OCI-LY7 (cell line): ENCODE measurements at regions not wholly inside any gene's neighbourhood (a gene's known extent, or its start where the extent isn't known, plus 50 kb on each side); places are given as distances from the start of the nearest gene placed in this dataset.

ENCODE experiments used
- BruUV-seq: library from RNA; stranded (reverse); fragments of 400-500 nt; replicated peaks from 2 replicates; lab custom pipeline; 2021; lab: Mats Ljungman, UMichigan
- CTCF ChIA-PET: fragments of 300-600 bp; sonication (Branson Sonifier 250); formaldehyde crosslinking; loops from one replicate; lab custom pipeline; 2022; ENCODE audit warnings: antibody characterized with exemption; ENCODE audit not compliant: unreplicated experiment; lab: Charles Lee
- POLR2A ChIA-PET: fragments of 300-600 bp; sonication (Branson Sonifier 250); formaldehyde crosslinking; loops from one replicate; lab custom pipeline; 2022; ENCODE audit warnings: antibody characterized with exemption; lab: Charles Lee
- DNase-seq: peaks from one replicate; pipeline ENCODE4 v3.0.0-alpha.2; 2015; ENCODE audit warnings: low spot score
- H2AFZ ChIP-seq: fragments of 200-600 bp; sonication (generic), shearing (Covaris generic); 2 replicates; pipeline ENCODE4 v1.6.1; 2014; ENCODE audit warnings: mild to moderate bottlenecking, antibody characterized with exemption, low read length, moderate library complexity
- H3K27ac ChIP-seq: fragments of 200-600 bp; sonication (generic); 2 replicates; pipeline ENCODE4 v1.5.1; 2014; ENCODE audit warnings: mixed run types, low read depth, mild to moderate bottlenecking, moderate library complexity, low read length, inconsistent platforms; ENCODE audit not compliant: poor library complexity, severe bottlenecking
- H3K36me3 ChIP-seq: fragments of 200-600 bp; sonication (generic); 2 replicates; pipeline ENCODE4 v1.6.1; 2014; ENCODE audit warnings: mild to moderate bottlenecking, antibody characterized with exemption, low read length, moderate library complexity, mixed read lengths; ENCODE audit not compliant: insufficient read depth
- H3K4me1 ChIP-seq: fragments of 200-600 bp; sonication (generic); 2 replicates; pipeline ENCODE4 v1.5.1; 2014; ENCODE audit warnings: mild to moderate bottlenecking, low read length; ENCODE audit not compliant: insufficient read depth, poor library complexity, severe bottlenecking
- H3K4me2 ChIP-seq: fragments of 200-600 bp; sonication (generic); 2 replicates; pipeline ENCODE4 v1.6.1; 2014; ENCODE audit warnings: mild to moderate bottlenecking, low read length
- H3K4me3 ChIP-seq: fragments of 200-600 bp; sonication (generic); 2 replicates; pipeline ENCODE4 v1.5.1; 2014; ENCODE audit warnings: mild to moderate bottlenecking, low read depth, low read length; ENCODE audit not compliant: poor library complexity, severe bottlenecking
- H3K79me2 ChIP-seq: fragments of 200-600 bp; sonication (generic); 2 replicates; pipeline ENCODE4 v1.6.1; 2016; ENCODE audit warnings: low read depth, mild to moderate bottlenecking, low read length, moderate library complexity, mixed read lengths; ENCODE audit not compliant: insufficient read depth
- H3K9me2 ChIP-seq: fragments of 200-600 bp; sonication (generic); 2 replicates; pipeline ENCODE4 v1.6.1; 2016; ENCODE audit warnings: mild to moderate bottlenecking, low read length, mixed read lengths; ENCODE audit not compliant: insufficient read depth
- H3K9me3 ChIP-seq: fragments of 200-600 bp; sonication (generic); 2 replicates; pipeline ENCODE4 v1.6.1; 2014; ENCODE audit warnings: mild to moderate bottlenecking, mixed run types, low read length, mixed read lengths
- H4K20me1 ChIP-seq: fragments of 200-600 bp; sonication (generic); 2 replicates; pipeline ENCODE4 v1.6.1; 2014; ENCODE audit warnings: mild to moderate bottlenecking, antibody characterized with exemption, low read length, moderate library complexity, mixed read lengths; ENCODE audit not compliant: insufficient read depth
- EZH2phosphoT487 ChIP-seq: fragments of 200-600 bp; sonication (generic); IDR thresholded peaks from 2 replicates; pipeline ENCODE4 v1.6.1; 2018; ENCODE audit warnings: low read depth, borderline replicate concordance, mild to moderate bottlenecking, mixed run types, antibody characterized with exemption, low read length, moderate library complexity, mixed read lengths
- intact Hi-C: fragments of 100-400 bp; cut with micrococcal nuclease; formaldehyde crosslinking; loops from one replicate; pipeline ENCODE4 v1.10.0; 2022; ENCODE audit not compliant: unreplicated experiment
- TF ChIP-seq, protein P1 (sequence below): fragments of 200-600 bp; sonication (generic); conservative IDR thresholded peaks from 2 replicates; pipeline ENCODE4 v1.5.1; 2014; ENCODE audit warnings: mild to moderate bottlenecking, antibody characterized with exemption, low read length, moderate library complexity, mixed read lengths

DNA sequence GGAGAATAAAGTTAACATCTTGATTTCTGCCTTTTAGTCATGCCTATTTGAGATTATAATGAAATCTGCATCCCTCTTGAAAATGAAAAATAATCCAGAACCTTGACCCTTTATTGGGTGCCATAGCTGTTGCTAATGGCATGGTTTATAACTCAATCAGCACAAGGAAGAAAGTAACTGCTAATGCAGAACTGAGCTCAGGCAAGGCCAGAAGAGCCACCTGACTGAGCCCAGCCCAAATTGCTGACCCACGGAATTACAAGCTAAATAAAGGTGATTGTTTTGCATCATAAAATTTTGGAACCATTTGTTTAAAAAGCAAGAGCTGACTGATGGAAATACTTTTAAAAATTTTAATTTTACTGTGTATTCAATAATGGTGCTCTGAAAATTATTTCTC is 76.4 kb upstream of the TBL1X start:
- no TSS peak for BruUV-seq
- ChIA-PET CTCF (no interaction called here), POLR2A (interaction anchor here (0.7 kb wide), 1 partner anchor 463 kb away, joined by 3 read pairs; no protein-coding TSS in a partner anchor)
- no peaks in the 10 kb centered on the region for H4K20me1 ChIP-seq
- H3K9me3 ChIP-seq = no peaks in the 10 kb centered on the region
- no peak overlapping the region for H2AFZ ChIP-seq
- H3K79me2 ChIP-seq = no peaks in the 10 kb centered on the region
- no peaks in the 10 kb centered on the region for H3K9me2 ChIP-seq
- H3K27ac ChIP-seq = no peak overlapping the region
- TF ChIP-seq, protein P1, sequence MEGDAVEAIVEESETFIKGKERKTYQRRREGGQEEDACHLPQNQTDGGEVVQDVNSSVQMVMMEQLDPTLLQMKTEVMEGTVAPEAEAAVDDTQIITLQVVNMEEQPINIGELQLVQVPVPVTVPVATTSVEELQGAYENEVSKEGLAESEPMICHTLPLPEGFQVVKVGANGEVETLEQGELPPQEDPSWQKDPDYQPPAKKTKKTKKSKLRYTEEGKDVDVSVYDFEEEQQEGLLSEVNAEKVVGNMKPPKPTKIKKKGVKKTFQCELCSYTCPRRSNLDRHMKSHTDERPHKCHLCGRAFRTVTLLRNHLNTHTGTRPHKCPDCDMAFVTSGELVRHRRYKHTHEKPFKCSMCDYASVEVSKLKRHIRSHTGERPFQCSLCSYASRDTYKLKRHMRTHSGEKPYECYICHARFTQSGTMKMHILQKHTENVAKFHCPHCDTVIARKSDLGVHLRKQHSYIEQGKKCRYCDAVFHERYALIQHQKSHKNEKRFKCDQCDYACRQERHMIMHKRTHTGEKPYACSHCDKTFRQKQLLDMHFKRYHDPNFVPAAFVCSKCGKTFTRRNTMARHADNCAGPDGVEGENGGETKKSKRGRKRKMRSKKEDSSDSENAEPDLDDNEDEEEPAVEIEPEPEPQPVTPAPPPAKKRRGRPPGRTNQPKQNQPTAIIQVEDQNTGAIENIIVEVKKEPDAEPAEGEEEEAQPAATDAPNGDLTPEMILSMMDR = no peak
- no peak for TF ChIP-seq EZH2phosphoT487
- intact Hi-C loops = no loop called here
- H3K4me2 ChIP-seq = no peak overlapping the region
- H3K36me3 ChIP-seq = no peaks in the 10 kb centered on the region
- no peak overlapping the region for H3K4me3 ChIP-seq
- H3K4me1 ChIP-seq = no peaks in the 10 kb centered on the region
- DNase-seq = no peak

DNA sequence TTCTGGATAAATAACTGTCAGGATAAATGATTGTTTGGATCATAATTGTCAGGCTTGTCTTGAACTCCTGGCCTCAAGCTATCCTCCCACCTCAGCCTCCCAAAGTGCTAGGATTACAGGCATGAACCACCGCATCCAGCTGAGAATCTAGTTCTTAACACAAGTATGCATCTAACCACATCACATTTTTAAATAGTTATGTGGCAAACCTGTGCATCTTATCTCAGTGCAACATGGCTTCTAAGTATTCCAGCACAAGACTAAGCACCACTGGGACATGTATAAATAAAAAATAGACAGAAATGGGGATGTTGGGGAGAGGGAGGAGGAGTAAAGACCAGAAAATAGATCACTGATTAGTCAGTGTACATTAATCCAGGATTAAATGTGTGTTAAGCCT is 74.7 kb upstream of the TBL1X start:
- no peaks in the 10 kb centered on the region for H4K20me1 ChIP-seq
- no peak for DNase-seq
- H3K79me2 ChIP-seq = no peaks in the 10 kb centered on the region
- intact Hi-C loops = no loop called here
- ChIA-PET CTCF (no interaction called here), POLR2A (no interaction called here)
- H3K36me3 ChIP-seq = no peaks in the 10 kb centered on the region
- H3K4me2 ChIP-seq = no peak overlapping the region
- H3K9me3 ChIP-seq = no peaks in the 10 kb centered on the region
- no peak overlapping the region for H3K27ac ChIP-seq
- BruUV-seq = no TSS peak
- H3K4me3 ChIP-seq = no peak overlapping the region
- TF ChIP-seq, protein P1 = no peak
- no peak for TF ChIP-seq EZH2phosphoT487
- H3K9me2 ChIP-seq = no peaks in the 10 kb centered on the region
- no peak overlapping the region for H2AFZ ChIP-seq
- no peaks in the 10 kb centered on the region for H3K4me1 ChIP-seq

DNA sequence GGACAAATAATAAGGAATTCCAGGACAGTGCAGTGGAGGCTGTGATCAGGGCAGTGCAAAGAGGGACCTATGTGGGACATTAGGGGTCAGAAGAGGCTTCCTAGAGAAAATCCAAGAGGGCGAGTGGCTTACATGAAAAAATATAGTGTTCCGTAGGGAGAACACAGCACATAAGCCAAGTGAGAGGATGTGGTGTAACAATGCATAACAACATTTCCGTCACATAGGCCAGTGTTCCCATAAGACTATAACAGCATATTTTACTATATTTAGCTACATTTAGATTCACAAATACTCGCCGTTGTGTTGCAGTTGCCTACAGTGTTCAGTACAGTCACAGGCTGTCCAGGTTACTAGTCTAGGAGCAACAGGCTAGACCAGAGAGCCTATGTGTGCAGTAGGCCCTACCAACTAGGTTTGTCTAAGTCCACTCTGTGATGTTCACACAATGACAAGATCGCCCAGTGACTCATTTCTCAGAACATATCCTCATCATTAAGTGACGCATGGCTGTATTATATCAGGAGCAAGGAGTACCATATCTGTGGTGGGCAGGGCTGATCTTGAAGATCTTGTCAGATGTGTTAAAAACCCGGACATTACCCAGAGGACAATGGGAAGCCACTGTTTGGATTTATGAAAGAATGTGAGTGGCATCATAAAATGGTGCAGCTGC is 74.0 kb upstream of the TBL1X start:
- Histone ChIP-seq H4K20me1 (no peaks in the 10 kb centered on the region), H3K4me3 (no peak overlapping the region), H3K4me1 (no peaks in the 10 kb centered on the region), H3K27ac (no peak overlapping the region), H3K4me2 (no peak overlapping the region), H3K9me2 (no peaks in the 10 kb centered on the region), H3K36me3 (no peaks in the 10 kb centered on the region), H2AFZ (no peak overlapping the region), H3K79me2 (no peaks in the 10 kb centered on the region), H3K9me3 (no peaks in the 10 kb centered on the region)
- no peak for DNase-seq
- POLR2A ChIA-PET = no interaction called here
- intact Hi-C loops = no loop called here
- no peak for TF ChIP-seq EZH2phosphoT487
- TF ChIP-seq, protein P1 = no peak
- CTCF ChIA-PET = no interaction called here
- BruUV-seq = no TSS peak
